ENCODE measurements at regions not wholly inside any gene's neighbourhood (a gene's known extent, or its start where the extent isn't known, plus 50 kb on each side); places are given as distances from the start of the nearest gene placed in this dataset.

DNA sequence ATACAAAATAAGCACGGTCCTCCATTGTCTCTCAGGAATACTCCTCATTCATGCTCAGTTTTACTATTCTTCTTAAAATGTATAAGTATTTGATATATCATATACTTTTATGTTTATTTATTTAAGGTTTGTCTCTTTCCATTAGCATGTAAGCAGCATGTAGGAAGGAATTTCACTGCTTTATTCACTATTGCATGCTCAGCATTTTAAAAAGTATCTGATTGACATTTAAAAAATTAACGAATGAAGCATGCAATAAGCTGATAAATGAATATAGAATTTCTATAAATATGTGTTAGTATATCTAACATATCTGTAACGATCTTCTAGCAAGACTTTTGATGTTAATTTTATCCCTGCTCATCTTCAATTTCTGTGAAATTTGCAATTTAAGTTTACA lies 402.7 kb upstream of the BRINP3 start:
- TF ChIP-seq, protein P1, sequence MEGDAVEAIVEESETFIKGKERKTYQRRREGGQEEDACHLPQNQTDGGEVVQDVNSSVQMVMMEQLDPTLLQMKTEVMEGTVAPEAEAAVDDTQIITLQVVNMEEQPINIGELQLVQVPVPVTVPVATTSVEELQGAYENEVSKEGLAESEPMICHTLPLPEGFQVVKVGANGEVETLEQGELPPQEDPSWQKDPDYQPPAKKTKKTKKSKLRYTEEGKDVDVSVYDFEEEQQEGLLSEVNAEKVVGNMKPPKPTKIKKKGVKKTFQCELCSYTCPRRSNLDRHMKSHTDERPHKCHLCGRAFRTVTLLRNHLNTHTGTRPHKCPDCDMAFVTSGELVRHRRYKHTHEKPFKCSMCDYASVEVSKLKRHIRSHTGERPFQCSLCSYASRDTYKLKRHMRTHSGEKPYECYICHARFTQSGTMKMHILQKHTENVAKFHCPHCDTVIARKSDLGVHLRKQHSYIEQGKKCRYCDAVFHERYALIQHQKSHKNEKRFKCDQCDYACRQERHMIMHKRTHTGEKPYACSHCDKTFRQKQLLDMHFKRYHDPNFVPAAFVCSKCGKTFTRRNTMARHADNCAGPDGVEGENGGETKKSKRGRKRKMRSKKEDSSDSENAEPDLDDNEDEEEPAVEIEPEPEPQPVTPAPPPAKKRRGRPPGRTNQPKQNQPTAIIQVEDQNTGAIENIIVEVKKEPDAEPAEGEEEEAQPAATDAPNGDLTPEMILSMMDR (IDR thresholded peaks at IDR 0.05; ENCODE audit: unreplicated experiment): no peak
- Mint-ChIP-seq H3K4me3 (ENCODE audit: low read depth, unreplicated experiment) (no peak overlapping the region), H3K27me3 (ENCODE audit: unreplicated experiment) (no peaks in the 10 kb centered on the region), H3K27ac (ENCODE audit: unreplicated experiment) (no peak overlapping the region), H3K4me1 (ENCODE audit: low read depth, unreplicated experiment) (no peaks in the 10 kb centered on the region), H3K36me3 (ENCODE audit: insufficient read depth, unreplicated experiment) (no peaks in the 10 kb centered on the region), H3K9me3 (ENCODE audit: low read depth, unreplicated experiment) (no peaks in the 10 kb centered on the region)
- no peak for DNase-seq
- BruUV-seq (replicated peaks): no TSS peak
- intact Hi-C loops (cut with micrococcal nuclease; ENCODE audit: unreplicated experiment): no loop called here
- CTCF ChIA-PET: interaction anchor here (0.6 to 0.9 kb wide), 3 partner anchors 176 to 1351 kb away, joined by 3 to 6 read pairs (median 3); no protein-coding TSS in a partner anchor

DNA sequence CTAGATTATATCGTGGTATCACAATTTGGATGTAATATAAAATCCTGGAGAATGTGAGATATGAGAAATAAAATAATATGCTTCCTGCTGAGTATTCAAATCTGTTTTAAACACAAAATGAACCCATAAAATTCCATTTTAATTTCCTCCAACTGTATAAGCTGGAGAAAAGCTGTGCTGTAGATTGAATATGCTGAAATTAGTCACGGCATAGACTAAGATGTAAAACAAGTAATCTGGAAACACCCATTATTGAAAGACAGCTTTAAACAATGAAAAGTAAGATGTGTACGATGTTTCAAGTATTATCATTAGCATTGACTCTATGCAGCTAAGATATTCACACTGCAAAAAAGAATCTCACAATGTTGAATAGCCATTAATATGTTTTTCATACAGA lies 403.4 kb upstream of the BRINP3 start:
- CTCF ChIA-PET: interaction anchor here (0.6 to 0.9 kb wide), 4 partner anchors 18 to 1350 kb away, joined by 3 to 6 read pairs (median 4); no protein-coding TSS in a partner anchor
- H3K9me3 Mint-ChIP-seq (ENCODE audit: low read depth, unreplicated experiment): no peaks in the 10 kb centered on the region
- intact Hi-C loops (cut with micrococcal nuclease; ENCODE audit: unreplicated experiment): no loop called here
- H3K4me3 Mint-ChIP-seq (ENCODE audit: low read depth, unreplicated experiment): no peak overlapping the region
- no peak for DNase-seq
- no peaks in the 10 kb centered on the region for H3K36me3 Mint-ChIP-seq (ENCODE audit: insufficient read depth, unreplicated experiment)
- TF ChIP-seq, protein P1 (IDR thresholded peaks at IDR 0.05; ENCODE audit: unreplicated experiment): no peak
- H3K4me1 Mint-ChIP-seq (ENCODE audit: low read depth, unreplicated experiment): no peaks in the 10 kb centered on the region
- BruUV-seq (replicated peaks): no TSS peak
- H3K27me3 Mint-ChIP-seq (ENCODE audit: unreplicated experiment): no peaks in the 10 kb centered on the region
- H3K27ac Mint-ChIP-seq (ENCODE audit: unreplicated experiment): no peak overlapping the region

DNA sequence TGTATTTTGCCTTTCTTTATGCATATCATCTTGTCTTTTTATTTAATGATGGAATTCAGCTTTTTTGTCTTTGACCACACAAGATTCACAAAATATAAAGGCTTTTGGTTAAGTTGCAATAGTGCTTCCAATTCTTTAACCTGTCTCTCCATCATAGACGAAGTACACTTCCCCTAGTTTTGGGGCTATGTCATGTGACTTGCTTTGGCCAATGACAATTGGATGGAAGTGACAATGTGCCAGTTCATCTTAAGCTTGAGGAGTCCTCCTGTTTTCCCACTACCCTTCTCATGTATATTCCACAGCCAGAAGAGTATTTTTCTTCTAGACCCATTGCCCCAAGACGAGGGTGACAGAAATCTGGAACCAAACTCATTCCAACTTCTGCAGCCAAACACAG lies 419.6 kb upstream of the BRINP3 start:
- CTCF ChIA-PET: no interaction called here
- no peaks in the 10 kb centered on the region for H3K4me1 Mint-ChIP-seq (ENCODE audit: low read depth, unreplicated experiment)
- intact Hi-C loops (cut with micrococcal nuclease; ENCODE audit: unreplicated experiment): no loop called here

DNA sequence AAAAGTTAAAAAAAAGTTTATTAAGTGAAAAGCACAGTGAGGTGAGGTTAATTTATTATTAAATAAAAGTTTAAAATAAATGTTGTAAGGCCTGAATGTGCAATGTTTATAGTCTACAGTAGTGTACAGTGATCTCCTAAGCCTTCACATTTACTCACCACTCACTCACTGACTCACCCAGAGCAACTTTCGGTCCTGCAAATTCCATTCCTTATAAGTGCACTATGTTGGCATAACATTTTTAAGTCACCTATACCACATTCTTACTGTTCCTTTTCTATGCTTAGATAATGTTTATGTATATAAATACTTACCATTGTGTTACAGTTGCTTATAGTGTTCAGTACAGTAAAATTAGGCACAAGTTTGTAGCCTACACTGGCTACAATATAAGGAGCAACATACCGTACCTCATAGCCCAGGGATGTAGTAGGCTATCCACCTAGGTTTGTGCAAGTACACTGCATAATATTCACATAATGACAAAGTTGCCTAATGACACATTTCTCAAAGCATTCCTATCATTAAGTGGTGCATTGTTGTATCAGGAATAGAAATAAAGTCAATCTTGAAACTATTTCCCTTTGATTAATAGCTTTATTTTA lies 426.5 kb upstream of the BRINP3 start:
- no peaks in the 10 kb centered on the region for H3K4me1 Mint-ChIP-seq (ENCODE audit: low read depth, unreplicated experiment)
- no peak overlapping the region for H3K27ac Mint-ChIP-seq (ENCODE audit: unreplicated experiment)
- intact Hi-C loops (cut with micrococcal nuclease; ENCODE audit: unreplicated experiment): no loop called here
- H3K9me3 Mint-ChIP-seq (ENCODE audit: low read depth, unreplicated experiment): no peaks in the 10 kb centered on the region
- TF ChIP-seq, protein P1 (IDR thresholded peaks at IDR 0.05; ENCODE audit: unreplicated experiment): no peak
- no peaks in the 10 kb centered on the region for H3K27me3 Mint-ChIP-seq (ENCODE audit: unreplicated experiment)
- no peak for DNase-seq
- CTCF ChIA-PET: no interaction called here
- no TSS peak for BruUV-seq (replicated peaks)
- H3K36me3 Mint-ChIP-seq (ENCODE audit: insufficient read depth, unreplicated experiment): no peaks in the 10 kb centered on the region
- no peak overlapping the region for H3K4me3 Mint-ChIP-seq (ENCODE audit: low read depth, unreplicated experiment)

More for the DNA sequence above, 419.6 kb upstream of the BRINP3 start:
- TF ChIP-seq, protein P1 (IDR thresholded peaks at IDR 0.05; ENCODE audit: unreplicated experiment): no peak
- no peak overlapping the region for H3K4me3 Mint-ChIP-seq (ENCODE audit: low read depth, unreplicated experiment)
- H3K27me3 Mint-ChIP-seq (ENCODE audit: unreplicated experiment): no peaks in the 10 kb centered on the region
- no TSS peak for BruUV-seq (replicated peaks)
- H3K27ac Mint-ChIP-seq (ENCODE audit: unreplicated experiment): no peak overlapping the region
- no peaks in the 10 kb centered on the region for H3K9me3 Mint-ChIP-seq (ENCODE audit: low read depth, unreplicated experiment)
- no peaks in the 10 kb centered on the region for H3K36me3 Mint-ChIP-seq (ENCODE audit: insufficient read depth, unreplicated experiment)
- DNase-seq: no peak

Measured in Calu3 (cell line).